Activated CD8-positive, alpha-beta T cell treated with anti-CD3 and anti-CD28 coated beads for 36 hours (primary cell): ENCODE measurements at regions not wholly inside any gene's neighbourhood (a gene's known extent, or its start where the extent isn't known, plus 50 kb on each side); places are given as distances from the start of the nearest gene placed in this dataset.

Experiments used
- ATAC-seq: fragments of 200-7000 bp; cut with Tn5 transposase; one replicate; pipeline ENCODE4 v1.10.0; 2021; ENCODE audit warnings: mild to moderate bottlenecking, moderate library complexity
- CTCF ChIA-PET: fragments of 350-600 bp; sonication (Branson Sonifier 250); formaldehyde crosslinking; loops from one replicate; lab custom pipeline; 2021; ENCODE audit warnings: antibody characterized with exemption; lab: Charles Lee
- POLR2A ChIA-PET: fragments of 350-600 bp; sonication (Branson Sonifier 250); formaldehyde crosslinking; loops from one replicate; lab custom pipeline; 2021; ENCODE audit warnings: antibody characterized with exemption; lab: Charles Lee
- DNase-seq: peaks from one replicate; pipeline ENCODE4 v3.0.0-alpha.2; 2020
- H3K27ac Mint-ChIP-seq: one replicate; pipeline ENCODE4 v1.8.0; 2021; ENCODE audit warnings: mild to moderate bottlenecking, mixed read lengths
- H3K27me3 Mint-ChIP-seq: one replicate; pipeline ENCODE4 v1.8.0; 2021; ENCODE audit warnings: mixed read lengths
- H3K36me3 Mint-ChIP-seq: one replicate; pipeline ENCODE4 v1.8.0; 2021; ENCODE audit warnings: low read depth, mixed read lengths
- H3K4me1 Mint-ChIP-seq: one replicate; pipeline ENCODE4 v1.8.0; 2021; ENCODE audit warnings: low read depth, mixed read lengths
- H3K4me3 Mint-ChIP-seq: one replicate; pipeline ENCODE4 v1.8.0; 2021; ENCODE audit warnings: mild to moderate bottlenecking, moderate library complexity, mixed read lengths
- H3K9me3 Mint-ChIP-seq: one replicate; pipeline ENCODE4 v1.8.0; 2021; ENCODE audit warnings: mixed read lengths
- intact Hi-C: fragments of 100-400 bp; cut with micrococcal nuclease; formaldehyde crosslinking; loops from one replicate; pipeline ENCODE4 v1.10.0; 2022
- TF ChIP-seq, protein P1 (sequence below): fragments of 200-600 bp; IDR thresholded peaks from one replicate; pipeline ENCODE4 v1.8.0; 2022; ENCODE audit warnings: antibody characterized with exemption, mild to moderate bottlenecking

GRCh38 chr12:111150360-111150759, 218.5 kb downstream of the PHETA1 start:
- Mint-ChIP-seq H3K4me3 (no peak overlapping the region), H3K27me3 (no peaks in the 10 kb centered on the region), H3K4me1 (no peaks in the 10 kb centered on the region), H3K36me3 (no peaks in the 10 kb centered on the region), H3K9me3 (no peaks in the 10 kb centered on the region), H3K27ac (no peak overlapping the region)
- TF ChIP-seq, protein P1, sequence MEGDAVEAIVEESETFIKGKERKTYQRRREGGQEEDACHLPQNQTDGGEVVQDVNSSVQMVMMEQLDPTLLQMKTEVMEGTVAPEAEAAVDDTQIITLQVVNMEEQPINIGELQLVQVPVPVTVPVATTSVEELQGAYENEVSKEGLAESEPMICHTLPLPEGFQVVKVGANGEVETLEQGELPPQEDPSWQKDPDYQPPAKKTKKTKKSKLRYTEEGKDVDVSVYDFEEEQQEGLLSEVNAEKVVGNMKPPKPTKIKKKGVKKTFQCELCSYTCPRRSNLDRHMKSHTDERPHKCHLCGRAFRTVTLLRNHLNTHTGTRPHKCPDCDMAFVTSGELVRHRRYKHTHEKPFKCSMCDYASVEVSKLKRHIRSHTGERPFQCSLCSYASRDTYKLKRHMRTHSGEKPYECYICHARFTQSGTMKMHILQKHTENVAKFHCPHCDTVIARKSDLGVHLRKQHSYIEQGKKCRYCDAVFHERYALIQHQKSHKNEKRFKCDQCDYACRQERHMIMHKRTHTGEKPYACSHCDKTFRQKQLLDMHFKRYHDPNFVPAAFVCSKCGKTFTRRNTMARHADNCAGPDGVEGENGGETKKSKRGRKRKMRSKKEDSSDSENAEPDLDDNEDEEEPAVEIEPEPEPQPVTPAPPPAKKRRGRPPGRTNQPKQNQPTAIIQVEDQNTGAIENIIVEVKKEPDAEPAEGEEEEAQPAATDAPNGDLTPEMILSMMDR: no peak
- intact Hi-C loops: no loop called here
- no peak for DNase-seq
- CTCF ChIA-PET: interaction anchor here (1.8 kb wide), 1 partner anchor 150 kb away, joined by 7 read pairs; no protein-coding TSS in a partner anchor
- no peak for ATAC-seq
- POLR2A ChIA-PET: no interaction called here

DNA sequence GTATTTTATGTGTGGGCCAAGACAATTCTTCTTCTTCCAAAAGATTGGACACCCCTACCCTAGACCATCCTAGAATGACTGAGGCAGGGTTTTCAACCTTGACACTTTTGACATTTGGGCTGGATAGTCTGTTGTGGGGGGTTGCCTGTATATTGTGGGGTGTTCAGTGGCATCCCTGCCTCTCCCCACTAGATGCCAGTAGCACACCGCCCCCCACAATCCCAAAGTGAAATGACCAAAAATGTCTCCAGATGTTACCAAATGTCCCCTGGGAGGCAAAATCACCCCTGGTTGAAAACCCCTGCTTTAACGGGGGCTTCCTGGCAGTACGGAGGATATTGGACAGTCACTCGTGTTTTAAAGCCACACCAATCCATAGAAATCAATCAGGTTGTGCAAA, 219.6 kb downstream of the PHETA1 start:
- ChIA-PET POLR2A (no interaction called here), CTCF (no interaction called here)
- H3K27ac Mint-ChIP-seq: no peak overlapping the region
- no peaks in the 10 kb centered on the region for H3K9me3 Mint-ChIP-seq
- DNase-seq (no peak), ATAC-seq (no peak)
- H3K27me3 Mint-ChIP-seq: no peaks in the 10 kb centered on the region
- no peak overlapping the region for H3K4me3 Mint-ChIP-seq
- intact Hi-C loops: no loop called here
- no peaks in the 10 kb centered on the region for H3K36me3 Mint-ChIP-seq
- H3K4me1 Mint-ChIP-seq: no peaks in the 10 kb centered on the region
- TF ChIP-seq, protein P1: no peak

DNA sequence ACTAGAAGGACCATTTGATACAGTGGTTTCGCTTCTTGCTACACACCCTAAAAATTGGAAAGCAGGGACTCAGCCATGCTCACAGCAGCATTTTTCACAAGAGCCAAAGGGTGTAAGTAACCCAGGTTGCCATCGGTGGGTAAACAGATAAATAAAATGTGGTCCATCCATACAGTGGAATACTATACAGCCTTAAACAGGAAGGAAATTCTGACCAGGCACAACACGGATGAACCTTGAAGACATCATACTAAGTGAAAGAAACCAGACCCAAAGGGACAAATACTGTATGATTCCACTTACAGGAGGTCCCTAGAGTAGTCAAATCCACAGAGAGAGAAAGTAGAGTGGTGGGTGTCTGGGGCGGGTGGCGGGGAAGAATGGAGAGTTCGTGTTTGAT, 220.9 kb downstream of the PHETA1 start:
- ATAC-seq (no peak), DNase-seq (no peak)
- ChIA-PET POLR2A (no interaction called here), CTCF (no interaction called here)
- H3K4me1 Mint-ChIP-seq: no peaks in the 10 kb centered on the region
- H3K36me3 Mint-ChIP-seq: no peaks in the 10 kb centered on the region
- H3K9me3 Mint-ChIP-seq: no peaks in the 10 kb centered on the region
- TF ChIP-seq, protein P1: no peak
- intact Hi-C loops: no loop called here
- no peak overlapping the region for H3K4me3 Mint-ChIP-seq
- no peak overlapping the region for H3K27ac Mint-ChIP-seq
- no peaks in the 10 kb centered on the region for H3K27me3 Mint-ChIP-seq

DNA sequence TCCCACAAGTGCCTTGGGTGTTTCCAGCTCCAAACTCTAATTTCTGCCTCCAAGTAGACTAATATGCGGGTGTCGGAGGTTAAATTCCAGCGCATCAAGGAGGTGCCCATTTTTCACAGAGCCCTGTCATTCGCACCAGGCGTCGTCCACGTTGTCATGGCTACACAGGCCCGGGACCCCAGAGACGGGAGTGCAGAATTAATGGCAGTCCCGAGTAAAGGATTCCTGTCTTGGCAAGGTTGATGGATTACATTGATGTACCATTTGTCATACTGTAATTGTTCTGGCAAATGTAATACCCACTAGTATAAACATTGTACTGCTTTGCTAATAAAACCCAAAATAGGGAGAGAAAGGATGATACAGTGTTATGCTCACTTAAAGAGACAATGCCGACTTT, 222.9 kb upstream of the MYL2 start:
- TF ChIP-seq, protein P1: no peak
- ChIA-PET POLR2A (no interaction called here), CTCF (no interaction called here)
- DNase-seq (no peak), ATAC-seq (no peak)
- Mint-ChIP-seq H3K27ac (no peak overlapping the region), H3K36me3 (no peaks in the 10 kb centered on the region), H3K4me1 (no peaks in the 10 kb centered on the region), H3K9me3 (no peaks in the 10 kb centered on the region), H3K27me3 (no peaks in the 10 kb centered on the region), H3K4me3 (no peak overlapping the region)
- intact Hi-C loops: no loop called here

DNA sequence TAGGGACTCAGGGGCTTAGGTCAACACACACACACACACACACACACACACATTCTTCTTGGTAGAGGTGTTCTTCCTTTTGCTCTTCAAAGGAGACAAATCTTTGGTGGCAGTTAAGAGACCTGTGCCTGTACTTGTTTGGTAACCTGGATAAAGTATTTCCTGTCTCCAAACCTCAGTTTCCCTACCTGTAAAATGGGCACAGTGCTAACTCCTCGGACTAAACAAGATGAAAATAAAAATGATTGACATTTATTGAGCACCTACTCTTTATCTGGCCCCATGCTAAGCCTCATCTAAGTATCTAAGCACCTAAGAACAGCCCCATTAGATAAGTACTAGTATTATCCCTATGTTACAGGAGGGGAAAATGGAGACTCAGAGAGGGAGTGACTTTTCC, 220.8 kb upstream of the MYL2 start:
- intact Hi-C loops: no loop called here
- TF ChIP-seq, protein P1: no peak
- DNase-seq (no peak), ATAC-seq (no peak)
- H3K4me1 Mint-ChIP-seq: no peaks in the 10 kb centered on the region
- CTCF ChIA-PET: no interaction called here
- no peak overlapping the region for H3K4me3 Mint-ChIP-seq
- H3K9me3 Mint-ChIP-seq: no peaks in the 10 kb centered on the region
- H3K27me3 Mint-ChIP-seq: no peaks in the 10 kb centered on the region
- H3K36me3 Mint-ChIP-seq: no peaks in the 10 kb centered on the region
- no peak overlapping the region for H3K27ac Mint-ChIP-seq
- POLR2A ChIA-PET: no interaction called here
